Activated CD8-positive, alpha-beta T cell treated with anti-CD3 and anti-CD28 coated beads for 36 hours (primary cell): ENCODE measurements at regions not wholly inside any gene's neighbourhood (a gene's known extent, or its start where the extent isn't known, plus 50 kb on each side); places are given as distances from the start of the nearest gene placed in this dataset.

Experiments
- ATAC-seq: fragments of 200-7000 bp; cut with Tn5 transposase; one replicate; pipeline ENCODE4 v1.10.0; 2021; ENCODE audit warnings: mild to moderate bottlenecking, moderate library complexity
- CTCF ChIA-PET: fragments of 350-600 bp; sonication (Branson Sonifier 250); formaldehyde crosslinking; loops from one replicate; lab custom pipeline; 2021; ENCODE audit warnings: antibody characterized with exemption; lab: Charles Lee
- POLR2A ChIA-PET: fragments of 350-600 bp; sonication (Branson Sonifier 250); formaldehyde crosslinking; loops from one replicate; lab custom pipeline; 2021; ENCODE audit warnings: antibody characterized with exemption; lab: Charles Lee
- DNase-seq: peaks from one replicate; pipeline ENCODE4 v3.0.0-alpha.2; 2020
- H3K27ac Mint-ChIP-seq: one replicate; pipeline ENCODE4 v1.8.0; 2021; ENCODE audit warnings: mild to moderate bottlenecking, mixed read lengths
- H3K27me3 Mint-ChIP-seq: one replicate; pipeline ENCODE4 v1.8.0; 2021; ENCODE audit warnings: mixed read lengths
- H3K36me3 Mint-ChIP-seq: one replicate; pipeline ENCODE4 v1.8.0; 2021; ENCODE audit warnings: low read depth, mixed read lengths
- H3K4me1 Mint-ChIP-seq: one replicate; pipeline ENCODE4 v1.8.0; 2021; ENCODE audit warnings: low read depth, mixed read lengths
- H3K4me3 Mint-ChIP-seq: one replicate; pipeline ENCODE4 v1.8.0; 2021; ENCODE audit warnings: mild to moderate bottlenecking, moderate library complexity, mixed read lengths
- H3K9me3 Mint-ChIP-seq: one replicate; pipeline ENCODE4 v1.8.0; 2021; ENCODE audit warnings: mixed read lengths
- CTCF ChIP-seq: fragments of 200-600 bp; IDR thresholded peaks from one replicate; pipeline ENCODE4 v1.8.0; 2022; ENCODE audit warnings: antibody characterized with exemption, mild to moderate bottlenecking
- intact Hi-C: fragments of 100-400 bp; cut with micrococcal nuclease; formaldehyde crosslinking; loops from one replicate; pipeline ENCODE4 v1.10.0; 2022

GRCh38 chr13:78780708-78781107 lies 121.8 kb upstream of the OBI1 start:
- DNase-seq (no peak), ATAC-seq (no peak)
- no peak overlapping the region for H3K4me3 Mint-ChIP-seq
- peaks cover 12% of the 10 kb centered on the region for H3K27me3 Mint-ChIP-seq
- H3K27ac Mint-ChIP-seq = no peak overlapping the region
- H3K4me1 Mint-ChIP-seq = no peaks in the 10 kb centered on the region
- intact Hi-C loops = no loop called here
- H3K36me3 Mint-ChIP-seq = no peaks in the 10 kb centered on the region
- POLR2A ChIA-PET = interaction anchor here (0.7 kb wide), 1 partner anchor 831 kb away, joined by 3 read pairs; no protein-coding TSS in a partner anchor
- CTCF ChIA-PET = no interaction called here
- H3K9me3 Mint-ChIP-seq = no peaks in the 10 kb centered on the region
- no peak for TF ChIP-seq CTCF

GRCh38 chr13:78779608-78780007 lies 120.7 kb upstream of the OBI1 start:
- CTCF ChIA-PET = no interaction called here
- no peak for DNase-seq

GRCh38 chr13:78777976-78778375 lies 119.0 kb upstream of the OBI1 start:
- H3K4me1 Mint-ChIP-seq = no peaks in the 10 kb centered on the region
- POLR2A ChIA-PET = no interaction called here
- no peak overlapping the region for H3K27ac Mint-ChIP-seq
- no peak for TF ChIP-seq CTCF
- intact Hi-C loops = no loop called here
- no peaks in the 10 kb centered on the region for H3K9me3 Mint-ChIP-seq
- ATAC-seq (no peak), DNase-seq (no peak)
- H3K27me3 Mint-ChIP-seq = peaks cover 12% of the 10 kb centered on the region
- CTCF ChIA-PET = interaction anchor here (1.2 kb wide), 1 partner anchor 10 kb away, joined by 3 read pairs; no protein-coding TSS in a partner anchor
- H3K36me3 Mint-ChIP-seq = no peaks in the 10 kb centered on the region
- no peak overlapping the region for H3K4me3 Mint-ChIP-seq

More at GRCh38 chr13:78779608-78780007, 120.7 kb upstream of the OBI1 start:
- POLR2A ChIA-PET = no interaction called here
- H3K27ac Mint-ChIP-seq = no peak overlapping the region
- intact Hi-C loops = no loop called here
- no peak for ATAC-seq
- no peak overlapping the region for H3K4me3 Mint-ChIP-seq
- H3K27me3 Mint-ChIP-seq = peaks cover 12% of the 10 kb centered on the region
- H3K9me3 Mint-ChIP-seq = no peaks in the 10 kb centered on the region
- no peaks in the 10 kb centered on the region for H3K36me3 Mint-ChIP-seq
- H3K4me1 Mint-ChIP-seq = no peaks in the 10 kb centered on the region
- no peak for TF ChIP-seq CTCF

- TF ChIP-seq CTCF = no peak
- DNase-seq (no peak), ATAC-seq (no peak)
- no peaks in the 10 kb centered on the region for H3K9me3 Mint-ChIP-seq
- intact Hi-C loops = no loop called here
- ChIA-PET POLR2A (no interaction called here), CTCF (no interaction called here)
- no peak overlapping the region for H3K4me3 Mint-ChIP-seq
- H3K4me1 Mint-ChIP-seq = no peaks in the 10 kb centered on the region
- H3K36me3 Mint-ChIP-seq = no peaks in the 10 kb centered on the region
- no peak overlapping the region for H3K27ac Mint-ChIP-seq
- peaks cover 10% of the 10 kb centered on the region for H3K27me3 Mint-ChIP-seq
These were observed 118.4 kb upstream of the OBI1 start for GRCh38 chr13:78777396-78777795.

GRCh38 chr13:78772933-78773332 lies 114.0 kb upstream of the OBI1 start:
- ChIA-PET CTCF (no interaction called here), POLR2A (no interaction called here)
- Mint-ChIP-seq H3K9me3 (no peaks in the 10 kb centered on the region), H3K4me3 (no peak overlapping the region), H3K4me1 (no peaks in the 10 kb centered on the region), H3K27me3 (no peaks in the 10 kb centered on the region), H3K36me3 (no peaks in the 10 kb centered on the region), H3K27ac (no peak overlapping the region)
- intact Hi-C loops = no loop called here
- TF ChIP-seq CTCF = no peak
- ATAC-seq = no peak
- DNase-seq = no peak
